Suppressor macrophage treated with lipopolysaccharide for 4 hours (primary cell): ENCODE measurements at regions not wholly inside any gene's neighbourhood (a gene's known extent, or its start where the extent isn't known, plus 50 kb on each side); places are given as distances from the start of the nearest gene placed in this dataset.
A peak's percentile ranks its signal among the peaks of the same experiment; 100 is the strongest.
"Not testable (repeated sequence)": the region's sequence is repeated elsewhere in the genome, so short reads cannot be mapped to it uniquely, and the experiment has no call there.

ENCODE experiments used
- DNase-seq: peaks from one replicate; pipeline ENCODE4 v3.0.0-alpha.2; 2020

GRCh38 chr7:113775804-113776203 is 143.0 kb downstream of the PPP1R3A start:
- no peak for DNase-seq

GRCh38 chr7:113775401-113775800 is 143.4 kb downstream of the PPP1R3A start:
- DNase-seq: no peak

- peak; percentile 58 for DNase-seq
Measured at GRCh38 chr7:113774182-113774807, 144.5 kb downstream of the PPP1R3A start.

- DNase-seq: no peak
Measured at GRCh38 chr7:113770146-113770738, 148.6 kb downstream of the PPP1R3A start.

GRCh38 chr7:113768387-113768786 is 150.4 kb downstream of the PPP1R3A start:
- no peak for DNase-seq

- DNase-seq: no peak
Measured at GRCh38 chr7:113764401-113765035, 154.3 kb downstream of the PPP1R3A start.

- no peak for DNase-seq
Measured at GRCh38 chr7:113763226-113763625, 155.6 kb downstream of the PPP1R3A start.

GRCh38 chr7:113756250-113756649 is 162.6 kb downstream of the PPP1R3A start:
- DNase-seq: no peak

GRCh38 chr7:113752689-113753088 is 166.1 kb downstream of the PPP1R3A start:
- no peak for DNase-seq

GRCh38 chr7:113752289-113752688 is 166.5 kb downstream of the PPP1R3A start:
- DNase-seq: no peak

GRCh38 chr7:113751547-113751946 is 167.3 kb downstream of the PPP1R3A start:
- no peak for DNase-seq

GRCh38 chr7:113748385-113748784 is 170.4 kb downstream of the PPP1R3A start:
- not testable (repeated sequence) for DNase-seq

GRCh38 chr7:113742946-113743431 is 175.8 kb downstream of the PPP1R3A start:
- not testable (repeated sequence) for DNase-seq

GRCh38 chr7:113742377-113742776 is 176.4 kb downstream of the PPP1R3A start:
- no peak for DNase-seq

- no peak for DNase-seq
Measured at GRCh38 chr7:113731571-113731970, 187.2 kb downstream of the PPP1R3A start.

- no peak for DNase-seq
Measured at GRCh38 chr7:113730309-113730955, 188.4 kb downstream of the PPP1R3A start.

GRCh38 chr7:113727486-113727885 is 191.3 kb downstream of the PPP1R3A start:
- DNase-seq: no peak

GRCh38 chr7:113722006-113722405 is 196.8 kb downstream of the PPP1R3A start:
- DNase-seq: no peak

- no peak for DNase-seq
Measured at GRCh38 chr7:113717739-113718138, 201.1 kb downstream of the PPP1R3A start.

GRCh38 chr7:113715981-113716856 is 202.6 kb downstream of the PPP1R3A start:
- no peak for DNase-seq

- no peak for DNase-seq
Measured at GRCh38 chr7:113715262-113715661, 203.5 kb downstream of the PPP1R3A start.

GRCh38 chr7:113710310-113711096 is 208.3 kb downstream of the PPP1R3A start:
- peak; percentile 83 for DNase-seq
